ENCODE measurements at regions not wholly inside any gene's neighbourhood (a gene's known extent, or its start where the extent isn't known, plus 50 kb on each side); places are given as distances from the start of the nearest gene placed in this dataset.

- TF ChIP-seq CTCF (IDR thresholded peaks at IDR 0.05) (no peak), POLR2A (IDR thresholded peaks at IDR 0.05) (no peak)
These were observed 983.6 kb upstream of the NR2F2 start for GRCh38 chr15:95346721-95347475.

Data from suprapubic skin (tissue), 3 donors.